Left lung (tissue), 4 donors: ENCODE measurements at regions not wholly inside any gene's neighbourhood (a gene's known extent, or its start where the extent isn't known, plus 50 kb on each side); places are given as distances from the start of the nearest gene placed in this dataset.

Experiments
- ATAC-seq: fragments of 200-7000 bp; cut with Tn5 transposase; one replicate; pipeline ENCODE4 v1.9.1; 2020; ENCODE audit warnings: moderate library complexity
- DNase-seq, 4 donors: peaks; one replicate each; pipeline ENCODE4 v3.0.0-alpha.2; 2013 to 2020
- H3K27ac ChIP-seq, 2 donors: fragments of 200-600 bp; sonication (generic) in 1 of 2; one replicate each; pipeline versions ENCODE4 v1.5.0 to v1.8.0; 2020 to 2021
- H3K27me3 ChIP-seq, 2 donors: fragments of 200-600 bp; sonication (generic) in 1 of 2; one replicate each; pipeline versions ENCODE4 v1.5.0 to v1.8.0; 2020 to 2021
- H3K36me3 ChIP-seq, 2 donors: fragments of 200-600 bp; sonication (generic) in 1 of 2; one replicate each; pipeline versions ENCODE4 v1.5.0 to v1.8.0; 2020 to 2021
- H3K4me1 ChIP-seq, 2 donors: fragments of 200-600 bp; one replicate each; pipeline ENCODE4 v1.8.0; 2021
- H3K4me3 ChIP-seq, 2 donors: fragments of 200-600 bp; sonication (generic) in 1 of 2; one replicate each; pipeline versions ENCODE4 v1.5.0 to v1.8.0; 2020 to 2021; ENCODE audit warnings: mild to moderate bottlenecking in 1 of 2
- H3K9me3 ChIP-seq, 2 donors: fragments of 200-600 bp; sonication (generic) in 1 of 2; one replicate each; pipeline versions ENCODE4 v1.5.0 to v1.8.0; 2020 to 2021
- CTCF ChIP-seq, 2 donors: fragments of 200-600 bp; sonication (generic) in 1 of 2; IDR thresholded peaks; one replicate each; pipeline versions ENCODE4 v1.5.0 to v1.8.0; 2021; ENCODE audit warnings: antibody characterized with exemption in 2 of 2
- intact Hi-C, 2 donors: fragments of 100-400 bp; cut with DNase I; formaldehyde crosslinking; loops; one replicate each; pipeline versions ENCODE4 v1.11.2 to v1.14.2; 2022
- donor health status: DM: no; HTN: yes; CAD: no.
- donor health status: DM: no; HTN: no; CAD: no.

DNA sequence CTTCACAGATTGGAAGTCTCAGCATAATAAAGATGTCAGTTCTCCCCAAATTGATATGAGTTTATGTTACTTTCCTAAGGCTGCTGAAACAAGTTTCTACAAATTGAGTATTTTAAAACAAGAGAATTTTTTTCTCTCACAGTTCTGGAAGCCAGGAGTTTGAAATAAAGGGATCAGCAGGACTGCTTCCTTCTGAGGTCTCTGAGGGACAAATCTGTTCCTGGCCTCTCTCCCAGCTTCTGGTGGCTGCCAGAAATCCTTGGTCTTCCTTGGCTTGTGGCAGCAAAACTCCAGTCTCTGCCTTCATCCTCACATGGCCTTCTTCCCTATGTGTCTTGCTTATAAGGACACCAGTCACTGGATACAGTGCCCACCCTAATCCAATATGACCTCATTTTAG lies 136.1 kb downstream of the TFAP2A start:
- DNase-seq (peak in 1 of 4 donors; percentile 7), ATAC-seq (no peak)
- Histone ChIP-seq H3K36me3 (no peaks in the 10 kb centered on the region), H3K4me3 (no peak overlapping the region), H3K9me3 (no peaks in the 10 kb centered on the region), H3K27me3 (no peaks in the 10 kb centered on the region), H3K27ac (no peak overlapping the region), H3K4me1 (no peaks in the 10 kb centered on the region)
- TF ChIP-seq CTCF (IDR thresholded peaks at IDR 0.05) = no peak
- intact Hi-C loops = no loop called here

DNA sequence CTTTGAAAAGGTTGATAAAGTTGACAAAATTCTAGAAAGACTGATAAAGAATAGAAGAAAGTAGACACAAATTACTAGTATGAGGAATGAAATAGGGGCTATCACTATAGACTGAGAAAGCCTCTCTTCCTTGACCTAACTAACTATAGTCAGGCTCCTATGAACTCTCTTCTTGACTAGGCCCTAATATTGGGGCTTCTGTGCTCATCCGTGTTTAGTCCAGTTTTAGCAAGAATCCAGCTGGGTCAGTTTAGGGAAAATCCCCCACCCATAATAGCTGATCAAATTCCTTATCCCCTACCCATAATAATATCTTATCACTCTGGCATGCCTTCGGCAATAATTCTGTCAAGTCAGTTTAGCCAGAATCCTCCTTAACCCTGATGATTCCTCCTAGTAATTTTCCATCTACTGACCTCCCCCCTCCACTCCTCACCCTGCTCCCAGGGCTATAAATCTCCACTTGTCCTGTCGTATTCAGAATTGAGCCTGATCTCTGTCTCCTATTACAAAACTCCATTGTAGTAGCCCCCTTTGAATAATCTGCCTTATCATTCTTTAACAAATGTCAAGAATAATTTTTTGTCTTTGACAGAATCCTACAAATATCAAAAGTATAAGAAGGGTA lies 138.1 kb downstream of the TFAP2A start:
- Histone ChIP-seq H3K4me1 (no peaks in the 10 kb centered on the region), H3K27me3 (no peaks in the 10 kb centered on the region), H3K27ac (no peak overlapping the region), H3K36me3 (no peaks in the 10 kb centered on the region), H3K9me3 (no peaks in the 10 kb centered on the region), H3K4me3 (no peak overlapping the region)
- ATAC-seq = no peak
- intact Hi-C loops = no loop called here
- TF ChIP-seq CTCF (IDR thresholded peaks at IDR 0.05) = no peak
- no peak for DNase-seq

DNA sequence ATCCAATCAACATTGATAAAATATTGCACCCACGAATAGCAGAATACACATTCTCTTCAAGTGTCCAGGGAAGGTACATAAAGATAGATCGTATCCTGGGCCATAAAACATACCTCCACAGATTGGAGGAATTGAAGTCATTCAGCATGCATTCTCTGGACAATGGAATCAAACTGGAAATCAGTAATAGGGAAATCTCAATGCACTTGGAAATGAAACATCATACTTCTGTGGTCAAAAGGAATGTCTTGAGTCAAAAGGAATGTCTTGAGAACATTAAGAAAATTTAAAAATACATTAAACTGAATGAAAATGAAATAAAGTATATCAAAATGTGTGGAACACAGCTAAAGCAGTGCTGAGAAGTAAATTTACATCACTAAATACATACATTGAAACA lies 138.8 kb downstream of the TFAP2A start:
- H3K4me3 ChIP-seq = no peak overlapping the region
- TF ChIP-seq CTCF (IDR thresholded peaks at IDR 0.05) = no peak
- DNase-seq (no peak), ATAC-seq (no peak)
- no peaks in the 10 kb centered on the region for H3K4me1 ChIP-seq
- no peaks in the 10 kb centered on the region for H3K27me3 ChIP-seq
- intact Hi-C loops = no loop called here
- no peaks in the 10 kb centered on the region for H3K9me3 ChIP-seq
- no peaks in the 10 kb centered on the region for H3K36me3 ChIP-seq
- H3K27ac ChIP-seq = no peak overlapping the region

GRCh38 chr6:10272591-10272990 lies 142.3 kb downstream of the TFAP2A start:
- intact Hi-C loops = no loop called here
- DNase-seq (no peak), ATAC-seq (no peak)
- H3K27ac ChIP-seq = no peak overlapping the region
- no peaks in the 10 kb centered on the region for H3K36me3 ChIP-seq
- TF ChIP-seq CTCF (IDR thresholded peaks at IDR 0.05) = no peak
- peaks cover 0 to 27% of the 10 kb centered on the region in 2 donors for H3K27me3 ChIP-seq
- no peaks in the 10 kb centered on the region for H3K9me3 ChIP-seq
- no peak overlapping the region for H3K4me3 ChIP-seq
- H3K4me1 ChIP-seq = no peaks in the 10 kb centered on the region

GRCh38 chr6:10271982-10272381 lies 142.9 kb downstream of the TFAP2A start:
- ATAC-seq (no peak), DNase-seq (no peak)
- H3K4me3 ChIP-seq = no peak overlapping the region
- intact Hi-C loops = no loop called here
- peaks cover 0 to 28% of the 10 kb centered on the region in 2 donors for H3K27me3 ChIP-seq
- TF ChIP-seq CTCF (IDR thresholded peaks at IDR 0.05) = no peak
- H3K4me1 ChIP-seq = no peaks in the 10 kb centered on the region
- H3K27ac ChIP-seq = no peak overlapping the region
- no peaks in the 10 kb centered on the region for H3K9me3 ChIP-seq
- no peaks in the 10 kb centered on the region for H3K36me3 ChIP-seq
